HG03066 (cell line): ENCODE measurements at regions not wholly inside any gene's neighbourhood (a gene's known extent, or its start where the extent isn't known, plus 50 kb on each side); places are given as distances from the start of the nearest gene placed in this dataset.

Experiments
- ATAC-seq: cut with Tn5 transposase; IDR thresholded peaks from one replicate; pipeline ENCODE4 v1.9.1; 2021; ENCODE audit warnings: low read depth; ENCODE audit not compliant: unreplicated experiment

DNA sequence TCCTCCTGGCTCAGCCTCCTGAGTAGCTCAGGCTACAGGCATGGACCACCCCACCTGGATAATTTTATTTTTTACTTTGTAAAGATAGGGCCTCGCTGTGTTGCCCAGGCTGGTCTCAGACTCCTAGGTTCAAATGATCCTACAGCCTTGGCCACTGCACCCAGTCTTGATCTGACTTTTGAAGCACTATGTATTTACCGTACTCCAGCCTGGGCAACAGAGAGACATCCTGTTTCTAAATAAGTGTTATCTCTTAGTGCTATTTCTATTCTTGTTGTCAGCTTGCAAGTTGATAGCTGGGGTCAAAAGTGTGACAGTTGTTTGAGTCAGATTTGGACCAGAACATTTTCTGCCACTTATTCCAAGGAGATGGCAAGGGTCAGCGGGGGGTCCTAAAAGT, 486.4 kb downstream of the NPIPA7 start:
- ATAC-seq, result no peak

DNA sequence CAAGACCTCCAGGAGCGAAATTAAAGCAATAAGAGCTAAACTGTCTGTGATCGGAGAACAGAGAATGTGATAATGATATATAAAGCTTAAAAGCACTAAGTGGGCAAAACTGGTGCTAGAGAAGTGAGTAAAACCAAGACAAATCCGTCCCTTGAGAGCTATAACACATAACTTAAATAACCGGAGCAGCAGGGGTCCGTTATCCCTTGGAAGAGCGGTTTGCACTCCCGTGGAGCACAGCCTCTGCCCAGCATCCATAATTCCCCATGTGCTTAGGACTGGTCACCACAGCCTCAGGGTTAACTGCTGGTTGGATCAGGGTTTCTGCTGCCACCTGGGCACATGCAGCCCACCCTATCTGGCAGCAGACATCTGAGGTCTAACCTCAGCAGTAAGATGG, 489.0 kb downstream of the NPIPA7 start:
- no peak for ATAC-seq

DNA sequence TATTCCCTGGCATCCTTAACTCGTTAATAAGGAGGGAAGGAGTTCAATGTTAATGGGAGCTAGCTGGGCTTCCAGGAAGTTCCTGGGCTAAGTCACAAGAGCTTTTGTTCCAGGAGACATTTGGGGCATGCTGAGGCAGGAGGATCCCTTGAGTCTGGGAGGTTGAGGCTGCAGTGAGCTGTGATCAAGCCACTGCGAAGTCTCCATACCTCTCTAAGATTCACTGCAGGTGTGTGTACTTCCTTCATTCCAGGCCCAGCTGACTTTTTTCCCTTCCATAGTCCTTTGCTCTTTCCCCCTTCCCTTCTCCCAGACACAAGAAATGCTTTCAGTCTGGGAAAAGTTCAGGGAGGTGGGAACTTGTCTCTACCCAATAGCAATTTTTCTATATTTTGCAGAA, 489.8 kb downstream of the NPIPA7 start:
- ATAC-seq, result no peak

DNA sequence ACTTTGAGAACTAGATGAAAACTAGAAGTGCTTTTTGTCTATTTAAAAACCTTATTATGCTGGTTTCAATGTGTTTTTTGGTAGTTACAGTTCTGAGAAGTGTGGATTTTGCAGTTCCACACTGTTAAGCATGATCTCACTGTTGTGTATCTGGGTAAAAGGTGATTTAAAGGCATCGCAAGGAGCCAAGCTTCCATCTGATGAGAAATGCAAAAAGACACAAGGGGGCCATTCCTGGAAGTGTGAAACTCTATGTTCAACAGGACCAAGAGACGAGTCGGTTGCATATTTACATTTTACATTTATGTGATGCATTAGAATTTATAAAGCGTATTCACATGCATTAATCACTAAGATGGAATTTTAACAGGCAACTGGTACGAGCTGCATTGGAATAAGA, 490.8 kb downstream of the NPIPA7 start:
- ATAC-seq, result no peak

DNA sequence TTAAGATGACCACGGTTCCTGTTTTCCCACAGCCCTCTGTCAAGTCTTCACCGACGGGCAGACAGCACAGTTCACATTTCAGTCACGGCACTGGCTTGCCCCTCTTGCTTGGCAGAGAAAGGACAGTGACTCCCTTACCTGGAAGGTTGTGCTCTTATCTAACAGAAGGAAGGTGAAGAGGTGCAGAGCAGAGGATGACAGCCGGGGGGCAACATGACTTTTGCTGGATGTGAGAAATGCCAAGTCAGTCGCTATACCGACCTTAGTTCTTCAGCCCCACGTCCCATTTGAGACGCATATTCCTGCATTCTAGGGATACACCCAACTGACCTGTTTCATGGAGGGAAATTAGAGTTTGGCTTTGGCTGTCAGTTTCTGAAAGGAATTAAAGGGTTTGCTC, 492.3 kb downstream of the NPIPA7 start:
- ATAC-seq, result no peak

DNA sequence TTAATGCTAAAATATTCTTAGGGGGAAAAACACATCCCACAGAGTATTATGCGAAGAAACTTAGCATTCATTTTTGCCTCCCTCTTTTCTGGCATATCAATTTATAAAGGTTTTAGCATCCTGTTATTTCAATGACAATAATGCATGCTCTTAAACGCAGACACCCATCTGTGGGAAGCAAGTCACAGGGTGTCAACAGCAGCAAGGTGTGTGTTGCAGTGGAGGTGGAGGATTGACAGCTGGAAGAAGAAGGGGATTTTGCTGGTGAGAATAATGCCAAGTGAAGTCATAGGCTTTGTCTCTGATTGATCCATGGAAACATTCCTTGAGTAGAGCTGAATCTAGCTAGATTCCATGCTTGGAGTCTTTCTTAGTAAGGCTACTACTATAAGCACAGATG, 498.1 kb downstream of the NPIPA7 start:
- no peak for ATAC-seq

DNA sequence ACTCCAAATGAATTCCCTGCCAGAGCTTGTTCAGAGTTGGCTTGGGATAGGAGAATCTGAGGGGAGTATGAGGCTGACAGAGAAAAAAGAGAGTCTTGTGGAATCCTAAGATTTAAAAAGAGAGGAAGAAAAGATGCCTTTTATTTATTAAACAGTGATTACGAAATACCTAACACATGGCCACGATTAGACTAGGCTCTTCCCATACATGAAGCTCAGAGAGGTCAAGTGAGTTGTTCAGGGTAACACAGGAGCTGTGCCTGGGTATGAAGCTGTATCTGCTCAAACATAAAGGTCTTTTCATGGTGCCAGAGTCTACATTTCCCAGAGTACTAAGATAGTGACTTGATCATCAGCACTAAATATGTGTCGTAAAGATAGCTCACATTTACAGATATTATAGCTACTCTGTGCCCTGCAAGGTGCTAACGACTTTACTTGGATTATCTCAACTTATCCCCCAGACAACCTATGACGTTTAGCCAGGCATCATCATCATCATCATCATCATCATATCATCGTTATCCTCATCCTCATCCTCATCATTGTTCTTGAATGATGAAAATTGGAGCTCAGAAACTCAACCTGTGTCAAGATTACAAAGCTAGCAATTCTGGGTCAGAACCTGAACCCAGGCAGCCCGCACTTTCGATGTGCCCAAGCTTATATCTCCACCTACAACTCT, 500.8 kb downstream of the NPIPA7 start:
- ATAC-seq, result no peak

DNA sequence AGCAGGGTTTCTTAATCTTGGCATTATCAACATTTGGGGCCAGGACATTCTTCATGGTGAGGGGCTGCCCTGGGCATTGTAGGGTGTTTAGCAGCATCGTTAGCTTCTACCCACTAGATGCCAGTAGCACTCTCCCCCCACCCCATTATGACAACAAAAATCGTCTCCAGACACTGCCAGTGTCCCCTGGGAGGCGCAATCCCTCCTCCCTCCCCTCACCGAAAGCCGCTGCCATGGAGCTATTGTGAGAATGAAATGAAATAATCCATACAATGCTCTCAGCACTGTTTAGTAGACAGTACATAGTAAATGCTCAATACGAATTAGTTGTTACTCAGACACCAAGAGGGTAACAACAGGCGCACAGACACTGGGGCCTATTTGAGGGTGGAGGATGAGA, 502.9 kb downstream of the NPIPA7 start:
- no peak for ATAC-seq

DNA sequence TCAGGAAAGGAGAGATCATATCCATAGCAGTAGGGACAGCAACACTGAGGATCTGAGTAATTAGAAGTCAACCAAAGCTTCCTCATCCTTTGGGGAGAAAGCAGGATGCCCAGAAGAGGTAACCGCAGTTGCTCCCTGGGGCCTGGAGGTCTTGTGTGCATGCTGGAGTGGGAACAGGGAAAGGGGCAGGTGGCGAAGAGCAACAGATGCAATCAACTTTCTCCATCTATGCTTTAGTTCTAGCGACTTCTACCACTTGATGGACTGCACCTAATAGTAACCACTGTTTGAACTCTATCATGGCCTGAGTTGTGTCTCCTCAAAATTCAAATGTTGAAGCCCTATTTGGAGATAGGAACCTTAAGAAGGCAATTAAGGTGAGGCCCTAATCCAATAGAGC, 503.8 kb downstream of the NPIPA7 start:
- ATAC-seq, result no peak

DNA sequence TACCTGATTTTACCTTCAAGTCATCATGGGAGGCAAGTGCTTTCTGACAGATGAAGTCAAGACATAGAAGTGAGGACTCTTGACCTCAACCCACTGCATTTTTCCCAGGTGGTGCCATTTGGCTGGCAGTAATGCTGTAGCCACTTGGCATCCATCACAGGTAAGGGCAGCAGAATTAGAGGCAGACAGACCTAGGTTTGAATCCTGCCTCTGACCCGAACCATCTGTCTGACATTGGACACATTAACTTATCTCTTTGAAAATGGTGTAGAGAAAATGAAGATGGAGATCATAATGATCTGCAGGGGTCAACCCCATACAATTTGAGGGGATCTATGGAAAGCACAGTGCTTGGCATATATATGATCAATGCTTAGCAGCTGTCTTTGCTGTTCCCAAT, 505.5 kb downstream of the NPIPA7 start:
- no peak for ATAC-seq

DNA sequence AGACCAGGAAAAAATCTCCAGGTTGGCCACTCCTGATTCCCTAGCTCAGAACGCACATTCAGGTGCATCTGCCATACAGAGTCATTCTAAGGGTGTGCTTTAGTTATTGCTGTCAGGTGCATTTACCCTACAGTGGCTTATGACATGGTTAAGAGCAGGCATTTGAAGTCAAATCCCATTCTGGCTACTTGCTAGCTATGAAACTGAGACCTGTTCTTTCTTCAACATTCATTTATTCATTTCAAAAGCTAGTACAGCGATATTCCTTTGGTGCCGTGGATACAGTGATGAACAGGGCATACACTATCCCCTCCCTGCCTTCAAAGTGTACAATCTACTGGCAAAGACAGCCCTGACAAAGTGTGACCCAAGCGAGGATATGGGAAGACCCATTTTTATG, 508.3 kb downstream of the NPIPA7 start:
- no peak for ATAC-seq

DNA sequence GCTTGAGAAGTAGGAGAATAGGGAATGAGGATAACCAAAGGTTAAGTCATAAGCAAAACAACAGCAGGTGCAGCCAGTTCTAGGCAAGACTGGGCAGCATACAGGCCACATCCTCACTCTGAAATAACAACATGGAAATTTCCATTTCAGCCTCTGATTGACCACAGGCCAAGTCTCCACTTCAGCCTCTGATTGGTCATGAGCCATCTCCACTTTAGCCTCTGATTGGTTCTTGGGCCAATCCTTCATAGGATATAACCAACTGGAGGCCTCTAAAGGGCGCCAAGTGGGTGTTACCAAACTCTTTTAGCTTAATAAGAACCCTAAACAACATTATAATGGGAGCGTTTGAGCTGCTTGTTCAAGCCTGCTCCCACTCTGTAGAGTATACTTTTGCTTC, 512.0 kb downstream of the NPIPA7 start:
- ATAC-seq, result no peak

DNA sequence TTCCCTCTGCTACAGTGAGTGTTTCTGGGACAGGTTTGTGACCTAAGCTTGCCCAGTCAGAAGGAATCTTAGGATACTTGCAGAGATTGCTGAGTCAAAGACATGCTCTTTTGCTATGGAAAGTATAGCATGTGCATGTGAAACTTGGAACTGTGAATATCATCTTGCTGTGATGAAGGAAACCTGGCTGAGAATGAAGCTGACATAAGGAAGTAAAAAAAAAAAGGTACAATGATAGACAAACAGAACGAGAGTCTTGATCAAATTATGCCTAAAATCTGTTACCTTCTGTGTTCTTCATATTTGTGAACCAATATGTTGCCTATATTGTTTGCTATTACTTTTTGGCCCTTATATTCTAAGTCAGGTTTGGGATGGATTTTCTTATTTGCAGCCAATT, 525.7 kb downstream of the NPIPA7 start:
- ATAC-seq, result no peak

DNA sequence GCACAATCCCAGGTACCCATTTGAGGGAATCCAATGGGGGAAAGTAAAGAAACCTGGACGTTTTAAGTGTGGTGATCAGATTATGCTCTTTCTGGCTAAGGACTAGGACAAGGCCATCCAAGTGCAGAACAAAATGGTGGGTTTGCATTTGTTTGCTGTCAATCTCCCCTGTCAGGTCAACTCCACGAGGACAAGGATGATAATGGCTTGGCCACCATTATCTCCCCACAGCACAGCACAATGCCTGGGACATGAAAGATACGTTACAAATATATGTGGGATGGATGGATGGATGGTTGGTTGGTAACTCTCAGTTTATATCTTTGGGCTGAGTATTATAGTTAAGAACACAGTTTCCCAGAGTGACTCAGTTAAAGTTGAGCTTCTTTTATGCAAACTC, 526.9 kb downstream of the NPIPA7 start:
- ATAC-seq, result no peak

DNA sequence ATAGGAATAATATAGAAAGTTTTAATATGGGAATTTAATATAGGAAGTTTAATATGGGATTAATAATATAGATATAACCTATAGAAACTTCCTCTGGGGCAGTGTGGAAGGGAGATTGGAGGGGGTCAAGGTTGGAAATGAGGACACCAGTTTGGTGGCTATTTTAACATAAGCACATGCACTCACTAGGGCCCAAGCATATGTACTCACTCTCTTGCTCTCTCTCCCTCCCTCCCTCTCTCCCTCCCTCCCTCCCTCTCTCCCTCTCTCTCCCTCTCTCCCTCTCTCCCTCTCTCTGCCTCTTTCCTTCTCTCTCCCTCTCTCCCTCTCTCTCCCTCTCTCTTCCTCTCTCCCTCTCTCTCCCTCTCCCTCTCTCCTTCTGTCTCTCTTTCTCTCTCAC, 528.1 kb downstream of the NPIPA7 start:
- ATAC-seq, result no peak

DNA sequence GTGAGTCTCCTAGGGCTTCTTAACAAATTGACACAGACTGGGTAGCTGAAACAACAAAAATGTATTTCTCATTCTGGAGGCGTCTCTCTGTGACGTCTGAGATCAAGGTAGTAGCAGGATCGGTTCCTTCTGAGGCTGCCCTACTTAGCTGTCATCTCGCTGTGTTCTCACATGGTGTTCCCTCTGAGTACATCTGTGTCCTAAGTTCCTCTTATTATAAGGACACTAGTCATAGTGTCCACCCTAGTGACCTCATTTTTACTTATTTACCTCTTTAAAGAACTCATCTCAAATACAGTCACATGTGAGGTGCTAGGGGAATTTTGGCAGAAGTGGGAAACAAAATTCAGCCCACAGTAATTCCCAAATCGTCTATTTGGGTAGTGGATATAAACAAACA, 529.1 kb downstream of the NPIPA7 start:
- ATAC-seq, result no peak

DNA sequence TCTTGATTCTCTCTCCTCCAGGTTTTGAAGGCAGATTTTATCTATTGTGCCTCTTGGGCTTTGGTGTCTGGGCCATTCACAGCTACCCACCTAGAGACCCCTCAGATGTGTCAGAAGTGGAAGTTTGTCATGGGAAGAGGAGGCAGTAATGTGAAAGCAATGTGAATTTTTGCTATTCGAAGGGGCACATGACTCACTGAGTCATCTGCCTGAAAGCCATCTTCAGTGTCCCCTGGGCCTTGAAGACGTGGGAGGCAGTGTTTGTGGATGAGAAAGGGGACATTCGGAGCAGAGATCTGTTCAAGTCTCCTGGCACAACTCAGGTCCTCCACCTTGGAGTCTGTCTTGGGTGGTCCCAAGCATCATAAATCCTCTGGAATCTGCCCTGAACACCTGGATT, 530.2 kb downstream of the NPIPA7 start:
- ATAC-seq, result no peak

DNA sequence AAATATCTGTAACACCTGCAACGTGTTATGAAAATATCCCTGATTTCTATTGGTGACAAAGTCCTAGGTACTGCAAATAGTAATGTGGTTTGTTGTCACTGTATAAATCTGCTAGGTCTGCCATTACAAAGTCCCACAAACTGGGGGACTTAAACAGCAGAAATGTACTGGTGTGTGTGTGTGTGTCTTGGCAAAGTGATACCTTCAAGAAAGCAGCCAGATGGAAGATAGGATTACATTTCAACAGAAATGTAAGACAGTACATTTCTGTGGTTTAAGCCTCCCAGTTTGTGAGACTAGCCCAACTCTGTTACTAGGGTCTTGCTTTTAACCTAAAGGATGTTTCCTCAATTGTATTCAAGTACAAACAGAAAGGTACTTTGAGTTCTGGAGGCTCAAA, 531.7 kb downstream of the NPIPA7 start:
- no peak for ATAC-seq

DNA sequence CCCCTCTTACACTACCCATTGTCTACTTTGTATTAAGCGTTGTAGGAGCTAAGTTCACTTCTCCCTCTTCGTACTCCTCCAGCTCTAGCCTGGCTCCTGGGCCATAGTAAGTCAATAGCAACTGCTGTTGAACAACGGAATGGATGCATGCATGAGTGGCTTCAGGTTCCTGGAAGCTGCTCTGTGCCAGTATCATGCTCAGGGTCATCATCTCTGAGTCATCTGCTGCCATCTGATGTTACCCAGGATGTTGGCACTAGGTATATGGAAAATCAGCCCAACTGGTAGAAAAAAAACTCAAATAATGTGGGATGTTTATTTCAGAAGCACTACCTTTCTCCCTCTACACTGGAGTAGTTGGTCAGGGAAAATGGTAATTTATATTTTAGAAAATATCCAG, 536.8 kb downstream of the NPIPA7 start:
- ATAC-seq, result no peak

DNA sequence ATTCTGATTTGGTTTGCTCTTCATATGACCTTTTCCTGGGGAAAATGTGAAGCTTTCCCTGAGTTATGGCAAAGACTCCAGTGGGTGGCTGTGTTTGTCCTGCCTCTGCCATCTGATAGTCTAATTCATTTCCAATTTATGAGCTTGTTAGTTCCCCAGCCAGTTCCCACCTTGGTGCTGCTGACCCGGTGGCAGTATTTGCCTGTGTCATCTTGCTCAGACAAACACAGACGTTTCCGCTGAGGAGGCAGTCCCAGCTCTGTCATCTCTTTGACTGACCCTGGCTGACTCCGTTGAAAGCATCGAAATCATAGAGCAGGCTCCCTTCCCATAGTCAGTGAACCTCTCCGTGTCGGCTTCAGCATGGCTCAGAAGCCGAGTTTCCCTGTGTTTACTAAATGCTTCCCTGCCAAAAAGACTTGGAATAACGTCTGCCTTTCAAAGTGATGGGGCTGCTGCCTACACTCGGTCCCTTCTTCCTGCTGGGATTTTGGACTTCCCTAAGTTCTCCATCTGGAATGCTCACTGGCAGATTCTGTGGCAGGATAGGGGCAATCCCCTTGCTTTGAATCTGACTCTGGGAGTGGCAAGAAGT, 538.3 kb downstream of the NPIPA7 start:
- ATAC-seq, result no peak

DNA sequence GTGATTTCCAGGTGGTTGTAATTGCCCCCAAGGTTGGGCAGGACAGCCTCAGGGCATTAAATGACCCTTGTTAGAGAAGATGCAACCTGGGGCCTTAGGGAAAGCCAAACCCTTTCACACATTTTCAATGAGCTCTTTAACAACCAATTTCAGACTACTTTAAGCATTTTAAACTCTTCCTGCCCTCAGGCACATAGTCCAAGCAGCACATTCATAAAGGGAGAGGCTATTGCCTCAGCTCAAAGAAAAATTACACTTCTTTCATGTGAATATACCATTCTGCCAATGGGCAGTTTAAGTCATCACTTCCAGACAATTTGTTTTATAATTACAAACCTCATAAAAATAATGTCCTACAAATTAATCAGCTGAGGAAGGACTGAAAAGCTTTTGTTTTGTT, 544.5 kb downstream of the NPIPA7 start:
- ATAC-seq, result no peak

DNA sequence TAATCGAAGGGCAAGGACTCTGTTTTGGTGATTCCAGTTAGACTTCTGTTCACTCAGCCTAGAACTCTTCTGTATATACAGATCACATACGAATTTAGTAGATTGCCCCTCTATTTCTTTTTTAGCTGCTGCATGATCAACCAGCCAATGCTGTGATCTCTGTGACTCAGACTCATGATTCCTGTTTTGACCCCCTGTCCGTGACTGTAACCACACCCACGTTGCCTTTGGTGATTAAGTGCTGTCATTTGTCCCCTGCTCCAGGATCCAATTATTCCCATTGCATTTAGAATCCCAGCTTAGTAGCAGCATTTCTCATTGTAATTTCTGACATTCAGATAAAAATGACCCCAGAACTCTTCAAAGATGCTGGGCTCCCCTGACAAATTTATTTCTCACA, 545.7 kb downstream of the NPIPA7 start:
- ATAC-seq, result no peak

DNA sequence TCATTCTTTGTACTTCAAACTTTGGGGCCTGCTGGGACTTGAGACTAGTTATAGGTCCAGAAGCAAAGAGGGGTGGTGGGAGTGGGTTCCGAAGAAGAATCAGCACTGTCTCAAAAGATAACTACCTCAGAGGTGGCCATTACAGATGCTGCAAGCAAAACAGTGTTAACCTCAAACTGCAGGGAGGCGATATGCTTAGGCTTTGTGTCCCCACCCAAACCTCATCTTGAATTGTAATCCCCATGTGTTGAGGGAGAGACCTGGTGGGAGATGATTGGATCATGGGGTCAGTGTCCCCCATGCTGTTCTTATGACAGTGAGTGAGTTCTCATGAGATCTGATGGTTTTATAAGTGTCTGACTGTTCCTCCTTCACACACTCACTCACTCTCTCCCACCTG, 545.3 kb downstream of the XYLT1 start:
- ATAC-seq, result no peak
